ENCODE measurements at regions not wholly inside any gene's neighbourhood (a gene's known extent, or its start where the extent isn't known, plus 50 kb on each side); places are given as distances from the start of the nearest gene placed in this dataset.
A peak's percentile ranks its signal among the peaks of the same experiment; 100 is the strongest.
"Not testable (repeated sequence)": the region's sequence is repeated elsewhere in the genome, so short reads cannot be mapped to it uniquely, and the experiment has no call there.

GRCh38 chr9:97176206-97176605, 131.3 kb upstream of the CCDC180 start:
- DNase-seq = peak; percentile 37

DNA sequence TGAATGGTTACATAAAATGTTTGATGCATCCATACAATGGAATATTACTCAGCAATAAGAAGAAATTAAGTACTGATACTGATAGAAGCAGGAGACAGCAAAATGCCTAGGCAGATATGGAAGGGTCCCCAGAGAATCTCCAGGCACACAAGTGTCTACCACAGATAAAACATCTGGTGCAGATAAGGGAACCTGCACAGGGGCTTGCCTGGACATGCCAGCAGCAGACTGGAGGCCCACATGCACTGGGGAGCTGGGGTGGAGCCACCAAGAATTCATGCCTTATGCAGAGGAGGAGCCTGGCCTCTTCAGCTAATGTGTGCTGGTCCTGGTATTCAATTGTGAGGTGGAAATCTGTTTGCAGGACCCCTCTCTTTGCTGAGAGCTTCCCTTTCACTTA, 129.2 kb upstream of the CTSV start:
- peak; percentile 71 for DNase-seq

DNA sequence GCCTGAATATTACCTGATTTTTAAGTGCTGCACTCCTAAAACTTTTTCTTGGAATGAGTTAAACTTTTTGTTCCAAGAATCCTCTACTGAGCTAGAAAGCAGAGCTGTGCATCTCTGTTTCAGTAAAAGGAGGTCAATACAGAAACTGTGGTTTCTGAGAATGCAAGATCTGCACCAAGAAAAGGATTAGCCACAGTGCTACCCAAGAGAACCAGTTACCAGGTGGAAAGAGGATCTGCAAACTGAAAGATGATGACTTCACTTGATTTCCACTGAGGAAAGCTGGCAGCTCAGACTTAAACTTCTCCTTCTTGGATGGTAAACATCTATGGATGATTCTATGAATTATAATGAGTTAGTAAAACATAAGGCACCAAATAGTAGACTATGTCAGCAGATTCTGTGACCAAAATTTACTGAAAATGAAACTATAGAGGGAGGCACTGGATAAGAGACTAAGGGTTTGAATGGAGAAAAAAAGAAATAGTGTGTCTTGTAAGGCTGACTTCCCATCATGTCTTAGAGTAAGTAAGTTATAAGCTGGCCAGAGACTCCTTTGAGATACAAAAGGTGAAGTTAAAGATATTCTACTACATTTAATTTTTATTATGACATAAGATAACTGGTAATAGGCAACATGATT, 127.7 kb upstream of the CTSV start:
- DNase-seq = not testable (repeated sequence)

DNA sequence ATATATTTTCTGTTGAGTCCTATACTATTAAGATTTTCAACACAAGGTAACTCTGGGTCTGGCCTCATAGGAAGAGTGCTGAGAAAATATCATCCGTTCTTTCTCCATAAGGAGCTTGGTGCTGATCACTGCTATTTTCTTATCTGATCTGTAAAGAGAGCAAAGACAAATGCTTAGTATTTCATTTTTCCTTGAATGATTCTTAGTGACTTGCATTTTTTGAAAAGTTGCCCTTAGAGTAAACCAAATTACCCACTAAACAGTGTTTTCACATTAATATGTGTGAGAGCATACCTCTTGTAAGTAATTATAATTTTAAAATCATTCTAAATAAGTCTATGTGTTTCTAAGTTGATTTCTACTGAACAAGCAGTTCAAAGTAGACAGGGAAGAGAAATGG, 121.3 kb upstream of the CTSV start:
- DNase-seq = no peak

DNA sequence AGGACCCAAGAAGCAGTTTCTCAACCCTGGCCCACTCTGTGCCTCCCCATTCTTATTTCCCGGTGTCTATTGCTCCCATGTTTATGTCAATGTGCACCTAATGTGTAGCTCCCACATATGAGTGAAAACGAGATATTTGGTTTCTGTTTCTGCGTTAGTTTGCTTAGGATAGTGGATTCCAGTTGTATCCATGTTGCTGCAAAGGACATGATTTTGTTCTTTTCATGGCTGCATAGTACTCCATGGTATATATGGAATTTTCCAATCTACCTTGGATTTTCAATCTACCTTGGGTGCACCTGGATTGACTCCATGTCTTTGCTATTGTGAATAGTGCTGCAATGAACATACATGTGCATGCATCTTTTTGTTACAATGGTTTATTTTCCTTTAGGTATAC, 119.8 kb upstream of the CTSV start:
- not testable (repeated sequence) for DNase-seq

DNA sequence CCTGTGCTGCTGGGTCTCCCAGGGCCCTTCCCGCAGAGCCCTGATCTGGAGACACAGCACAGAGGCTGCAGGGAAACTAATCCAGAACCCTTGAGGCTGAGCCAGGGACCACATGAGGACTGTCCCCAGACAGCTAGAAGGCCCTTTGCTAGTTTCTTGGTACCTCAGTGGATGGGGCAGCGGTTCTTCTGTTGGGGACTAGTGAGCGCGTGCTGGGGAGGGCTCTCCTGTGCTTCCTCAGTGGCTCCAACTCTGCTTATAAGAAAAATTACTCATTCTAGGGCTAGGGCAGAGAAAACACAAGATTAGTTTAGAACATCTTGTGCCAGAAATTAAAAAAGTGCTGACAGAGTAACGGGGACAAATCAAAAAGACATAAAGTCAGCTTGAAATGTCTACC, 116.5 kb upstream of the CTSV start:
- DNase-seq = not testable (repeated sequence)

GRCh38 chr9:97153967-97154366, 115.0 kb upstream of the CTSV start:
- DNase-seq = no peak

DNA sequence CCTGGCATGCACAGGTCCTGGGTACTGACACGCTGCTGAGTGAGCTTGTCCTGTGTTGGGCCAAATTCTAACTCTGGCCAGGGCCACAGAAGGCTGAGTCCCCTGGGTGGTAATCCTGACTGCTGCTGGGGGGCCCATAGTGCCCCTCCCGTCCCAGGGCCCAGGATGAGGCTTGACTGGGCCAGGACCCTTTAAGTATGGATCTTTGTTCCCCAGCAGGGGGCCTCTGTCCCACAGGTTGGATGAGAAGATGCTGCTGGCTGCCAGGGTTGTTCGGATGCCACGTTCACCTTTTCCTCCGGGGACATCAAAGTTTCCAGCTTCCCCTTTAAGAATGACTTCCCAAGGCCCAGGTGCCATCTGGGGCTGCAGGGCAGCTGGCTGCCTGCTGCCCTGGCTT, 114.2 kb upstream of the CTSV start:
- DNase-seq = peak; percentile 8

GRCh38 chr9:97150471-97150870, 111.5 kb upstream of the CTSV start:
- not testable (repeated sequence) for DNase-seq

GRCh38 chr9:97148428-97148827, 109.5 kb upstream of the CTSV start:
- DNase-seq = not testable (repeated sequence)

DNA sequence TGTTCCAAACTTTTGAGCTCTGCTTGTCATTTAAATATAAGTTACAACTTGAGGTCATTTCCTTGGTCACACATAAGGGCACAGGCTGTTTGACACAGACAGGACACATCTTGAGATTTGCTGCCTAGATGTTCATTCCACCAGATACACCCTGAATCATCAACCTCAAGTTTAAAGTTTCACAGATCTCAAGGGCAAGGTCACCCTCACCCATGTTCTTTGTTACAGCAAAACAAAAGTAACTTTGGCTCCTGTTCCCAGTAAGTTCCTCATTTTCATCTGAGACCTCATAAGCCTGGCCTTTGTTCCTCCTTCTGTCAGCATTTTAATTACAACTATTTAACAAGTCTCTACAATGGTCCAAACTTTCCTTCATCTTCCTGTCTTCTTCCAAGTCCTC, 106.7 kb upstream of the CTSV start:
- peak; percentile 7 for DNase-seq

- DNase-seq = no peak
These were observed 101.6 kb upstream of the CTSV start for GRCh38 chr9:97140566-97140965.

DNA sequence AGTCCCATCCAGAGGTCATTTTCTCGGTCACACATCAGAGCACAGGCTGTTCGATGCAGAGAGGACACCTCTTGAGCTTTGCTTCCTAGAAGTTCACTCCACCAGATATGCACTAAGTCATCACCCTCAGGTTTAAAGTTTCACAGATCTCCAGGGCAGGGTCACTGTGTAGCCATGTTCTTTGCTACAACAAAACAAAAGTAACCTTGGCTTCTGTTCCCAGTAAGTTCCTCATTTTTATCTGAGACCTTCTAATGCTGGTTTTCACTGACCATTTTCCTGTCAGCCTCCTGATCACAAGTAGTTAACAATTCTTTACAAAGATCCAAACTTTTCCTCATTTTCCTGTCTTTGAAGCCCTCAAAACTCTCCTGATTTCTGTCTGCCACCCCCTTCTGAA, 97.5 kb upstream of the CTSV start:
- peak; percentile 12 for DNase-seq

DNA sequence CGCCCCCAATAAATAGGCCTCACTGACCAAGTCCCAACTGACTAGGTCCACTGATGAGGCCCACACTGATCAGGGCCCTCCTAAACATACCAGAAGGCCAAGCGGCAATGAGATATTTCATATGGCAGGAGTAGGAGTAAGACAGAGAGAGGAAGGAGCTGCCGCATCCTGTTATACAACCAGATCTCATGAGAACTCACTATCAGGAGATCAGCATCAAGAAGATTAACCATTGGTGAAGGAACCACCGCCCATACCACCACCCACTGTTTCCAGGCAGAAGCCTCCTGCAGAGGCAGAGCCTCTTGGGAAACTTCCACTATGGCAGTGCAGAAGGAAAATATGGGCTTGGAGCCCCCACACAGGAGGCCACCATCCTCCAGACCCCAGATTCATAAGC, 95.0 kb upstream of the CTSV start:
- not testable (repeated sequence) for DNase-seq

- no peak for DNase-seq
These were observed 93.9 kb upstream of the CTSV start for GRCh38 chr9:97132865-97133264.

- DNase-seq = not testable (repeated sequence)
These were observed 91.9 kb upstream of the CTSV start for GRCh38 chr9:97130864-97131263.

DNA sequence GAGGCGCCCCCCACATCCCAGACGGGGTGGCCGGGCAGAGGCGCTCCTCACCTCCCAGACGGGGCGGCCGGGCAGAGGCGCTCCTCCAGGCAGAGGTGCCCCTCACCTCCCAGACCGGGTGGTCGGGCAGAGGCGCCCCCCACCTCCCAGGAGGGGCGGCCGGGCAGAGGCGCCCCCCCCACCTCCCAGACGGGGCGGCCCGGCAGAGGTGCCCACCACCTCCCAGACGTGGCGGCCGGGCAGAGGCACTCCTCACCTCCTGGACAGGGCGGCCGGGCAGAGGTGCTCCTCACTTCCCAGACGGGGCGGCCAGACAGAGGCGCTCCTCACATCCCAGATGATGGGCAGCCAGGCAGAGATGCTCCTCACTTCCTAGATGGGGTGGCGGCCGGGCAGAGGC, 91.4 kb upstream of the CTSV start:
- not testable (repeated sequence) for DNase-seq

DNA sequence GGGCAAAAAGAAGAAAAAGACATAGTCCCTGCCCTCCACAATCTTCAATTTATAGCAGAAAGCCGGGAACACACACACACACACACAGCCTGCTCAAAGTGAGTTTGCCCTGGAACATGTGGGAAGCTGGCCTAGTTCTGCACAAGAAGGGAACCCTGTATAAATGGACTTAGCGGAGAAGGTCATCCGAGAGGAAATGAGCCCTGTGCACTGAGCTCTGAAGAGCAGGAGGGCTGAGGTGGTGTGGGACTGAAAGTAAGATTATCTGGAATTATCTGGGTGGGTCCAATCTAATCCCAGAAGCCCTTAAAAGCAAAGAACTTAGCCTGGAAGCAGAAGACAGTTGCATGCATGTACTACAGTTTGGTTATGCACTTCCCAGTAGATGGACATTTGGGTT, 90.0 kb upstream of the CTSV start:
- DNase-seq = no peak

GRCh38 chr9:97124256-97124655, 85.3 kb upstream of the CTSV start:
- no peak for DNase-seq

DNA sequence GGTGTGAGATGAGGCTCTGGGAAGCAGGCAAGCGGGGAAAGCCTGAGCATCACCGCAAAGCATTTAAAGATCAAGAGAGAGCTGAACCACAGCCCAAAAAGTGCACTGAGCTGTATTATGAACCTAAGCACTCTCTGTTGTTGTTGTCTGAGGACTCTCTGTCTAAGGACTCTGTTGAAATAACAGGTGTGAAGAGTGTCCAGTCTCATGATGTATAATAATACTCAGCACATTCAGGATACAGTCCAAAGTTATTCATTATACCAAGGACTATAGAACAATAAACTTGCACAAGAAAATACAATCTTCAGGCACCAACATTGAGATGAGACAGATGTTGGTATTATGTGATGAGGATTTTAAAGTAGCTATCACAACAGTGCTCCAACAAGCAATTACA, 71.8 kb upstream of the CTSV start:
- no peak for DNase-seq

- peak; percentile 79 for DNase-seq
These were observed 70.4 kb upstream of the CTSV start for GRCh38 chr9:97109194-97109811.

GRCh38 chr9:97105220-97105619, 66.3 kb upstream of the CTSV start:
- not testable (repeated sequence) for DNase-seq

- not testable (repeated sequence) for DNase-seq
These were observed 64.9 kb upstream of the CTSV start for GRCh38 chr9:97103613-97104383.

GRCh38 chr9:97099540-97099939, 60.6 kb upstream of the CTSV start:
- not testable (repeated sequence) for DNase-seq

Data from hematopoietic multipotent progenitor cell treated with erythropoietin and hydrocortisone succinate and interleukin-3 and kit ligand, for 6 days (in vitro differentiated cells).